ES-I3 (cell line): ENCODE measurements at regions not wholly inside any gene's neighbourhood (a gene's known extent, or its start where the extent isn't known, plus 50 kb on each side); places are given as distances from the start of the nearest gene placed in this dataset.
"Not testable (repeated sequence)": the region's sequence is repeated elsewhere in the genome, so short reads cannot be mapped to it uniquely, and the experiment has no call there.

Experiments used
- H3K36me3 ChIP-seq: 2 replicates; pipeline ENCODE4 v1.6.1; 2013; ENCODE audit warnings: mild to moderate bottlenecking, low read length, control low read depth, moderate library complexity; ENCODE audit not compliant: insufficient read depth
- H3K4me1 ChIP-seq: 2 replicates; pipeline ENCODE4 v1.6.1; 2013; ENCODE audit warnings: mild to moderate bottlenecking, control low read depth, low read length; ENCODE audit not compliant: insufficient read depth
- H3K9ac ChIP-seq: 2 replicates; pipeline ENCODE4 v1.6.1; 2013; ENCODE audit warnings: low read depth, mild to moderate bottlenecking, low read length, moderate library complexity
- H3K9me3 ChIP-seq: 2 replicates; pipeline ENCODE4 v1.6.1; 2013; ENCODE audit warnings: mild to moderate bottlenecking, low read length, moderate library complexity; ENCODE audit not compliant: control insufficient read depth, insufficient read depth

- no peaks in the 10 kb centered on the region for H3K9me3 ChIP-seq
- no peaks in the 10 kb centered on the region for H3K4me1 ChIP-seq
- H3K36me3 ChIP-seq: no peaks in the 10 kb centered on the region
- H3K9ac ChIP-seq: no peak overlapping the region
These were observed 255.3 kb downstream of the VAPA start for GRCh38 chr18:10169064-10169562.

- Histone ChIP-seq H3K36me3 (no peaks in the 10 kb centered on the region), H3K9me3 (no peaks in the 10 kb centered on the region), H3K9ac (no peak overlapping the region), H3K4me1 (no peaks in the 10 kb centered on the region)
These were observed 256.0 kb downstream of the VAPA start for GRCh38 chr18:10169814-10170213.

GRCh38 chr18:10170375-10170774 is 256.6 kb downstream of the VAPA start:
- no peaks in the 10 kb centered on the region for H3K4me1 ChIP-seq
- H3K9ac ChIP-seq: no peak overlapping the region
- no peaks in the 10 kb centered on the region for H3K36me3 ChIP-seq
- no peaks in the 10 kb centered on the region for H3K9me3 ChIP-seq

- not testable (repeated sequence) for H3K36me3 ChIP-seq, H3K4me1 ChIP-seq, H3K9me3 ChIP-seq, H3K9ac ChIP-seq
These were observed 261.5 kb downstream of the VAPA start for GRCh38 chr18:10175333-10175732.

GRCh38 chr18:10179326-10179725 is 265.5 kb downstream of the VAPA start:
- H3K9me3 ChIP-seq, H3K36me3 ChIP-seq, H3K9ac ChIP-seq, H3K4me1 ChIP-seq: not testable (repeated sequence)

GRCh38 chr18:10182009-10182624 is 268.3 kb downstream of the VAPA start:
- no peaks in the 10 kb centered on the region for H3K36me3 ChIP-seq
- no peak overlapping the region for H3K9ac ChIP-seq
- peaks cover 9% of the 10 kb centered on the region; the same call in 1 of the 2 replicates for H3K4me1 ChIP-seq
- H3K9me3 ChIP-seq: no peaks in the 10 kb centered on the region; the same call in none of the 2 replicates

GRCh38 chr18:10184776-10185175 is 269.7 kb upstream of the APCDD1 start:
- H3K4me1 ChIP-seq: peaks cover 9% of the 10 kb centered on the region; the same call in 1 of the 2 replicates
- no peaks in the 10 kb centered on the region; the same call in none of the 2 replicates for H3K9me3 ChIP-seq
- H3K36me3 ChIP-seq: no peaks in the 10 kb centered on the region
- H3K9ac ChIP-seq: no peak overlapping the region

GRCh38 chr18:10188971-10189810 is 265.2 kb upstream of the APCDD1 start:
- no peaks in the 10 kb centered on the region; the same call in none of the 2 replicates for H3K9me3 ChIP-seq
- no peaks in the 10 kb centered on the region for H3K4me1 ChIP-seq
- H3K9ac ChIP-seq: no peak overlapping the region
- no peaks in the 10 kb centered on the region for H3K36me3 ChIP-seq

GRCh38 chr18:10190564-10190963 is 263.9 kb upstream of the APCDD1 start:
- Histone ChIP-seq H3K4me1 (no peaks in the 10 kb centered on the region), H3K9ac (no peak overlapping the region), H3K36me3 (no peaks in the 10 kb centered on the region), H3K9me3 (no peaks in the 10 kb centered on the region; the same call in none of the 2 replicates)

- no peaks in the 10 kb centered on the region; the same call in 1 of the 2 replicates for H3K9me3 ChIP-seq
These were observed 261.0 kb upstream of the APCDD1 start for GRCh38 chr18:10193444-10193843.

GRCh38 chr18:10194592-10194991 is 259.8 kb upstream of the APCDD1 start:
- H3K4me1 ChIP-seq: no peaks in the 10 kb centered on the region
- no peaks in the 10 kb centered on the region; the same call in 1 of the 2 replicates for H3K9me3 ChIP-seq
- no peak overlapping the region for H3K9ac ChIP-seq
- H3K36me3 ChIP-seq: no peaks in the 10 kb centered on the region

More at GRCh38 chr18:10193444-10193843, 261.0 kb upstream of the APCDD1 start:
- H3K4me1 ChIP-seq: no peaks in the 10 kb centered on the region
- no peak overlapping the region for H3K9ac ChIP-seq
- H3K36me3 ChIP-seq: no peaks in the 10 kb centered on the region

- Histone ChIP-seq H3K4me1 (no peaks in the 10 kb centered on the region), H3K9me3 (no peaks in the 10 kb centered on the region; the same call in 1 of the 2 replicates), H3K9ac (no peak overlapping the region), H3K36me3 (no peaks in the 10 kb centered on the region)
These were observed 258.9 kb upstream of the APCDD1 start for GRCh38 chr18:10195529-10195928.

- Histone ChIP-seq H3K4me1 (no peaks in the 10 kb centered on the region), H3K9ac (no peak overlapping the region), H3K36me3 (no peaks in the 10 kb centered on the region), H3K9me3 (no peaks in the 10 kb centered on the region; the same call in 1 of the 2 replicates)
These were observed 257.3 kb upstream of the APCDD1 start for GRCh38 chr18:10197097-10197496.

GRCh38 chr18:10201226-10201625 is 253.2 kb upstream of the APCDD1 start:
- Histone ChIP-seq H3K9me3 (no peaks in the 10 kb centered on the region; the same call in 1 of the 2 replicates), H3K36me3 (no peaks in the 10 kb centered on the region), H3K4me1 (no peaks in the 10 kb centered on the region), H3K9ac (no peak overlapping the region)

- Histone ChIP-seq H3K9ac (no peak overlapping the region), H3K9me3 (no peaks in the 10 kb centered on the region; the same call in 1 of the 2 replicates), H3K4me1 (no peaks in the 10 kb centered on the region), H3K36me3 (no peaks in the 10 kb centered on the region)
These were observed 252.8 kb upstream of the APCDD1 start for GRCh38 chr18:10201659-10202058.
